SU-DHL-6 (cell line): ENCODE measurements at regions not wholly inside any gene's neighbourhood (a gene's known extent, or its start where the extent isn't known, plus 50 kb on each side); places are given as distances from the start of the nearest gene placed in this dataset.

Experiments used
- H2AFZ ChIP-seq: fragments of 200-600 bp; sonication (generic); 2 replicates; pipeline ENCODE4 v1.6.1; 2014; ENCODE audit warnings: low read depth, mild to moderate bottlenecking, moderate library complexity, mixed read lengths, antibody characterized with exemption, low read length; ENCODE audit not compliant: severe bottlenecking
- H3F3A ChIP-seq: fragments of 200-600 bp; shearing (Covaris generic); 2 replicates; pipeline ENCODE4 v1.6.0; 2016; ENCODE audit warnings: antibody characterized with exemption, mild to moderate bottlenecking; ENCODE audit not compliant: insufficient read depth
- H3K27ac ChIP-seq: fragments of 200-600 bp; sonication (generic); 2 replicates; pipeline ENCODE4 v1.5.1; 2016; ENCODE audit warnings: low read depth, mild to moderate bottlenecking, low read length, moderate library complexity, mixed read lengths
- H3K27me3 ChIP-seq: fragments of 200-600 bp; sonication (generic), shearing (Covaris generic); 2 replicates; pipeline ENCODE4 v1.6.0; 2014; ENCODE audit warnings: mild to moderate bottlenecking, low read length
- H3K36me3 ChIP-seq: fragments of 200-600 bp; sonication (generic); 2 replicates; pipeline ENCODE4 v1.6.1; 2014; ENCODE audit warnings: mild to moderate bottlenecking, low read length, mixed read lengths
- H3K4me2 ChIP-seq: fragments of 300-600, 200-600 bp; shearing (Covaris generic), sonication (generic); 2 replicates; pipeline ENCODE4 v1.6.0; 2014; ENCODE audit warnings: low read length, low read depth, mild to moderate bottlenecking; ENCODE audit not compliant: poor library complexity, severe bottlenecking
- H3K4me3 ChIP-seq: fragments of 200-600 bp; sonication (generic); 2 replicates; pipeline ENCODE4 v1.5.1; 2014; ENCODE audit warnings: antibody characterized with exemption, low read length, mild to moderate bottlenecking, mixed read lengths; ENCODE audit not compliant: insufficient read depth, poor library complexity, severe bottlenecking
- H3K79me2 ChIP-seq: fragments of 200-600 bp; sonication (generic); 2 replicates; pipeline ENCODE4 v1.6.1; 2014; ENCODE audit warnings: mild to moderate bottlenecking, low read length, moderate library complexity; ENCODE audit not compliant: insufficient read depth
- H3K9ac ChIP-seq: fragments of 200-600 bp; sonication (generic); 2 replicates; pipeline ENCODE4 v1.7.0; 2014; ENCODE audit warnings: mild to moderate bottlenecking, low read length
- H3K9me2 ChIP-seq: fragments of 200-600 bp; sonication (generic); replicated peaks from 2 replicates; pipeline ENCODE4 v1.6.1; 2014; ENCODE audit warnings: low read length; ENCODE audit not compliant: insufficient read depth
- H3K9me3 ChIP-seq: fragments of 200-600 bp; sonication (generic); 2 replicates; pipeline ENCODE4 v1.6.1; 2014; ENCODE audit warnings: low read length, mixed read lengths; ENCODE audit not compliant: insufficient read depth
- H4K20me1 ChIP-seq: fragments of 200-600 bp; sonication (generic); 2 replicates; pipeline ENCODE4 v1.6.1; 2014; ENCODE audit warnings: low read depth, mild to moderate bottlenecking, antibody characterized with exemption, low read length, moderate library complexity, mixed read lengths
- EZH2phosphoT487 ChIP-seq: fragments of 200-600 bp; sonication (generic), shearing (Covaris generic); conservative IDR thresholded peaks from 2 replicates; pipeline ENCODE4 v1.6.1; 2018; ENCODE audit warnings: mild to moderate bottlenecking, antibody characterized with exemption, low read length, moderate library complexity, mixed read lengths
- TF ChIP-seq, protein P1 (sequence below): fragments of 200-600 bp; sonication (generic); IDR thresholded peaks from one replicate; pipeline ENCODE4 v1.5.1; 2017; ENCODE audit warnings: antibody characterized with exemption, mild to moderate bottlenecking, low read length, moderate library complexity; ENCODE audit not compliant: insufficient read depth, poor library complexity, severe bottlenecking

GRCh38 chr1:58964428-58964827, 180.6 kb upstream of the JUN start:
- Histone ChIP-seq H3F3A (no peaks in the 10 kb centered on the region), H3K27me3 (no peaks in the 10 kb centered on the region), H3K4me2 (no peak overlapping the region), H3K79me2 (no peaks in the 10 kb centered on the region), H3K4me3 (no peak overlapping the region), H3K9me2 (no peaks in the 10 kb centered on the region), H3K36me3 (no peaks in the 10 kb centered on the region), H4K20me1 (no peaks in the 10 kb centered on the region), H3K9ac (no peak overlapping the region), H3K9me3 (no peaks in the 10 kb centered on the region), H3K27ac (no peak overlapping the region), H2AFZ (no peak overlapping the region)
- no peak for TF ChIP-seq EZH2phosphoT487
- TF ChIP-seq, protein P1, sequence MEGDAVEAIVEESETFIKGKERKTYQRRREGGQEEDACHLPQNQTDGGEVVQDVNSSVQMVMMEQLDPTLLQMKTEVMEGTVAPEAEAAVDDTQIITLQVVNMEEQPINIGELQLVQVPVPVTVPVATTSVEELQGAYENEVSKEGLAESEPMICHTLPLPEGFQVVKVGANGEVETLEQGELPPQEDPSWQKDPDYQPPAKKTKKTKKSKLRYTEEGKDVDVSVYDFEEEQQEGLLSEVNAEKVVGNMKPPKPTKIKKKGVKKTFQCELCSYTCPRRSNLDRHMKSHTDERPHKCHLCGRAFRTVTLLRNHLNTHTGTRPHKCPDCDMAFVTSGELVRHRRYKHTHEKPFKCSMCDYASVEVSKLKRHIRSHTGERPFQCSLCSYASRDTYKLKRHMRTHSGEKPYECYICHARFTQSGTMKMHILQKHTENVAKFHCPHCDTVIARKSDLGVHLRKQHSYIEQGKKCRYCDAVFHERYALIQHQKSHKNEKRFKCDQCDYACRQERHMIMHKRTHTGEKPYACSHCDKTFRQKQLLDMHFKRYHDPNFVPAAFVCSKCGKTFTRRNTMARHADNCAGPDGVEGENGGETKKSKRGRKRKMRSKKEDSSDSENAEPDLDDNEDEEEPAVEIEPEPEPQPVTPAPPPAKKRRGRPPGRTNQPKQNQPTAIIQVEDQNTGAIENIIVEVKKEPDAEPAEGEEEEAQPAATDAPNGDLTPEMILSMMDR: no peak

GRCh38 chr1:58964880-58965279, 181.0 kb upstream of the JUN start:
- Histone ChIP-seq H3K9ac (no peak overlapping the region), H2AFZ (no peak overlapping the region), H3K36me3 (no peaks in the 10 kb centered on the region), H3K79me2 (no peaks in the 10 kb centered on the region), H3K27me3 (no peaks in the 10 kb centered on the region), H3K4me3 (no peak overlapping the region), H3F3A (no peaks in the 10 kb centered on the region), H4K20me1 (no peaks in the 10 kb centered on the region), H3K27ac (no peak overlapping the region), H3K9me3 (no peaks in the 10 kb centered on the region), H3K4me2 (no peak overlapping the region), H3K9me2 (no peaks in the 10 kb centered on the region)
- TF ChIP-seq, protein P1: no peak
- TF ChIP-seq EZH2phosphoT487: no peak

GRCh38 chr1:58966103-58966916, 182.5 kb upstream of the JUN start:
- Histone ChIP-seq H2AFZ (no peak overlapping the region), H3K9ac (no peak overlapping the region), H3K36me3 (no peaks in the 10 kb centered on the region), H3K4me2 (no peak overlapping the region), H3F3A (no peaks in the 10 kb centered on the region), H3K9me3 (no peaks in the 10 kb centered on the region), H3K9me2 (no peaks in the 10 kb centered on the region), H3K79me2 (no peaks in the 10 kb centered on the region), H4K20me1 (no peaks in the 10 kb centered on the region), H3K4me3 (no peak overlapping the region), H3K27me3 (no peaks in the 10 kb centered on the region), H3K27ac (no peak overlapping the region)
- no peak for TF ChIP-seq EZH2phosphoT487
- TF ChIP-seq, protein P1: no peak
